Lower leg skin (tissue), 3 donors: ENCODE measurements at regions not wholly inside any gene's neighbourhood (a gene's known extent, or its start where the extent isn't known, plus 50 kb on each side); places are given as distances from the start of the nearest gene placed in this dataset.

Experiments used
- CTCF ChIP-seq, 3 donors: fragments of 450-650 bp; IDR thresholded peaks; one replicate each; pipeline ENCODE4 v1.5.1; 2016; ENCODE audit warnings: antibody characterized with exemption in 3 of 3, mild to moderate bottlenecking in 3 of 3, moderate library complexity in 2 of 3
- POLR2A ChIP-seq, 2 donors: fragments of 450-650 bp; IDR thresholded peaks; one replicate each; pipeline ENCODE4 v1.6.1; 2016 to 2017; ENCODE audit warnings: antibody characterized with exemption in 2 of 2, mild to moderate bottlenecking in 1 of 2, moderate library complexity in 1 of 2

GRCh38 chr9:91119142-91119541 is 242.6 kb downstream of the AUH start:
- TF ChIP-seq CTCF (IDR thresholded peaks at IDR 0.05), result no peak
- no peak for TF ChIP-seq POLR2A (IDR thresholded peaks at IDR 0.05)
